ENCODE measurements at regions not wholly inside any gene's neighbourhood (a gene's known extent, or its start where the extent isn't known, plus 50 kb on each side); places are given as distances from the start of the nearest gene placed in this dataset.

DNA sequence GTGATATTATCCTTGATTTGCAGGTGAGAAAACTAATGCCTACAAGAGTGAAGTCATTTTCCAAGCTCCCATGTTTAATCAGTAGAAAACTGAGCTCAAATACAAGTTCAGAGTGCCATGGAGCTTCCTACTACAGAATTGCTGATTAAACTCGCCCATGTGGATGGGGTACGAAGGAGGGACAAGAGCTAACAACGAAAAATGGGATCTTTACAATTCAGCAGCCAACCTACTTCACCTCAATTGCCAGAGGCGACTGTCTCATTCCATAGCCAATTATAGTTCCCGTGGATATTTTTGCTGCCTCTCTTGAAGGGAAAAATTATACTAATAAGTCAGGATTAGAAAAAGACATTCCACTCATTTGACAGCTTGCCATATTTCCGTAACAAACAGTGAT, 1155.1 kb downstream of the OLFM4 start:
- Histone ChIP-seq H3K9ac (ENCODE audit: insufficient read length) (no peak overlapping the region), H3K36me3 (ENCODE audit: insufficient read depth, low read length) (no peaks in the 10 kb centered on the region), H3K9me3 (ENCODE audit: low read depth, low read length) (no peaks in the 10 kb centered on the region), H3K4me3 (no peak overlapping the region), H3K27ac (no peak overlapping the region)
- DNase-seq (ENCODE audit: low read depth, low spot score): no peak
- TF ChIP-seq EZH2 (IDR thresholded peaks at IDR 0.05): no peak
- no peak for TF ChIP-seq FOXP2 (optimal IDR thresholded peaks at IDR 0.05; ENCODE audit: control extremely low read depth, extremely low read length, insufficient read depth)
- TF ChIP-seq POLR2AphosphoS5 (IDR thresholded peaks at IDR 0.05; ENCODE audit: borderline replicate concordance, low read depth, low read length): no peak

DNA sequence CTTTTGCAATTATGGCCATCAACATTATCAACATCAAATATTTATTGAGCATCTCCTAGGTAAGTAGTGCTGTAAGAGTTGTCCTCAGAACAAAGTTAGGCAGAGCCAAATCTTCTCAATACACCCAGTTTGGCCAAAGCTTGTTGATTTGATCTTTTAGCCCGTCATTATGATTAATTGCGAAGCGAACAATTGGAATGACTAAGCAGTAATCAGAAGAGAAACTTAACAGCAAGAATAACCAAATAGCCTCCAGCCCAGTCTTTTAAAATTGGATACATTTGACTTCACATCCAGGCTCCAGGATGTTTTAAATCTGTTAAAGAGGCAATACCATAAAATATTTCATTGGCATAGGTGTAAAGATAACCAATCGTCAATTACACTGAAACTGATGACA, 1156.0 kb downstream of the OLFM4 start:
- TF ChIP-seq POLR2AphosphoS5 (IDR thresholded peaks at IDR 0.05; ENCODE audit: borderline replicate concordance, low read depth, low read length): no peak
- TF ChIP-seq EZH2 (IDR thresholded peaks at IDR 0.05): no peak
- TF ChIP-seq FOXP2 (optimal IDR thresholded peaks at IDR 0.05; ENCODE audit: control extremely low read depth, extremely low read length, insufficient read depth): no peak
- H3K36me3 ChIP-seq (ENCODE audit: insufficient read depth, low read length): no peaks in the 10 kb centered on the region
- H3K9ac ChIP-seq (ENCODE audit: insufficient read length): no peak overlapping the region
- no peak for DNase-seq (ENCODE audit: low read depth, low spot score)
- H3K4me3 ChIP-seq: no peak overlapping the region
- no peak overlapping the region for H3K27ac ChIP-seq
- H3K9me3 ChIP-seq (ENCODE audit: low read depth, low read length): no peaks in the 10 kb centered on the region

- no peak overlapping the region for H3K4me3 ChIP-seq
- H3K9me3 ChIP-seq (ENCODE audit: low read depth, low read length): no peaks in the 10 kb centered on the region
- H3K36me3 ChIP-seq (ENCODE audit: insufficient read depth, low read length): no peaks in the 10 kb centered on the region
- no peak overlapping the region for H3K9ac ChIP-seq (ENCODE audit: insufficient read length)
- TF ChIP-seq EZH2 (IDR thresholded peaks at IDR 0.05) (no peak), FOXP2 (optimal IDR thresholded peaks at IDR 0.05; ENCODE audit: control extremely low read depth, extremely low read length, insufficient read depth) (no peak), POLR2AphosphoS5 (IDR thresholded peaks at IDR 0.05; ENCODE audit: borderline replicate concordance, low read depth, low read length) (no peak)
- H3K27ac ChIP-seq: no peak overlapping the region
- no peak for DNase-seq (ENCODE audit: low read depth, low spot score)
Observed at GRCh38 chr13:54185101-54185500, 1156.5 kb downstream of the OLFM4 start.

DNA sequence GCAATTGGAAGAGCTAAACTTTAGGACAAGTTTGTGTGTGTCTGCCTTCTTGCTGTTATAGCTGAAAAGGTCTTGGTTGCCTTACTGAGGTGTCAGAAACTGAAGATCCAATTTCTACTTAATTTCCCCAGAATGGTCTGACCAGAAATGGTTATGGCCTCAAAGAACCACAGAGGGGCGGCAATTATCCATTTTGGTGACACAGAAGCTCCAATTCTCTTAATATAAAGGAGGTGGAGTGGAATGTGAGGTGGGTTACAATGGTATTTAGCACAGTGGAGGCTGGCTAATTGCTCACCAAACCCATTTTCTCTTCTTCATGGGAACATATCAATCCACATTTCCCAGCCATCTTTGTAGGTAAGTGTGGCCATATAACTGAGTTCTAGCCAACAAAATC, 1157.2 kb downstream of the OLFM4 start:
- no peak for TF ChIP-seq EZH2 (IDR thresholded peaks at IDR 0.05)
- no peak for TF ChIP-seq POLR2AphosphoS5 (IDR thresholded peaks at IDR 0.05; ENCODE audit: borderline replicate concordance, low read depth, low read length)
- TF ChIP-seq FOXP2 (optimal IDR thresholded peaks at IDR 0.05; ENCODE audit: control extremely low read depth, extremely low read length, insufficient read depth): no peak
- no peak for DNase-seq (ENCODE audit: low read depth, low spot score)
- H3K9ac ChIP-seq (ENCODE audit: insufficient read length): no peak overlapping the region

DNA sequence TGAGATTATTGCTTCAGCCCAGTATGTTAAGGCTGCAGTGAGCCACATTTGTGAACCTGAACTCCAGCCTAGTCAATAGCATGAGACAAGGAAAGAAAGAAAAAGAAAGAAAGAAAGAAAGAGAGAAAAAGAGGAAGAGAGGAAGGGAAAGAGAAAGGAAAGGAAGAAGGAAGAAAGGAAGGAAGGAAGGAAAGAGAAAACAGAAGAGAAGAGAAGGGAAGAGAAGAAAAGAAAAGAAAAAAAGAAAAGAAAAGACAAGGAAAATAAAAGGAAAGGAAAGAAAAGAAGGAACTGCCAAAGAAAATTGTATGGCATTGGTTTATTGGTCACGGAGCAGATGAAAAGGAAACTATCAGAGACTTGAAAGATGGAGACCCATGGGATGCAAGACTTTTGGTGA, 1158.8 kb downstream of the OLFM4 start:
- Histone ChIP-seq H3K36me3 (ENCODE audit: insufficient read depth, low read length) (no peaks in the 10 kb centered on the region), H3K9me3 (ENCODE audit: low read depth, low read length) (no peaks in the 10 kb centered on the region), H3K27ac (no peak overlapping the region), H3K4me3 (no peak overlapping the region), H3K9ac (ENCODE audit: insufficient read length) (no peak overlapping the region)
- DNase-seq (ENCODE audit: low read depth, low spot score): no peak
- TF ChIP-seq EZH2 (IDR thresholded peaks at IDR 0.05) (no peak), POLR2AphosphoS5 (IDR thresholded peaks at IDR 0.05; ENCODE audit: borderline replicate concordance, low read depth, low read length) (no peak), FOXP2 (optimal IDR thresholded peaks at IDR 0.05; ENCODE audit: control extremely low read depth, extremely low read length, insufficient read depth) (no peak)

More for the DNA sequence above, 1157.2 kb downstream of the OLFM4 start:
- no peaks in the 10 kb centered on the region for H3K36me3 ChIP-seq (ENCODE audit: insufficient read depth, low read length)
- H3K27ac ChIP-seq: no peak overlapping the region
- no peak overlapping the region for H3K4me3 ChIP-seq
- H3K9me3 ChIP-seq (ENCODE audit: low read depth, low read length): no peaks in the 10 kb centered on the region

DNA sequence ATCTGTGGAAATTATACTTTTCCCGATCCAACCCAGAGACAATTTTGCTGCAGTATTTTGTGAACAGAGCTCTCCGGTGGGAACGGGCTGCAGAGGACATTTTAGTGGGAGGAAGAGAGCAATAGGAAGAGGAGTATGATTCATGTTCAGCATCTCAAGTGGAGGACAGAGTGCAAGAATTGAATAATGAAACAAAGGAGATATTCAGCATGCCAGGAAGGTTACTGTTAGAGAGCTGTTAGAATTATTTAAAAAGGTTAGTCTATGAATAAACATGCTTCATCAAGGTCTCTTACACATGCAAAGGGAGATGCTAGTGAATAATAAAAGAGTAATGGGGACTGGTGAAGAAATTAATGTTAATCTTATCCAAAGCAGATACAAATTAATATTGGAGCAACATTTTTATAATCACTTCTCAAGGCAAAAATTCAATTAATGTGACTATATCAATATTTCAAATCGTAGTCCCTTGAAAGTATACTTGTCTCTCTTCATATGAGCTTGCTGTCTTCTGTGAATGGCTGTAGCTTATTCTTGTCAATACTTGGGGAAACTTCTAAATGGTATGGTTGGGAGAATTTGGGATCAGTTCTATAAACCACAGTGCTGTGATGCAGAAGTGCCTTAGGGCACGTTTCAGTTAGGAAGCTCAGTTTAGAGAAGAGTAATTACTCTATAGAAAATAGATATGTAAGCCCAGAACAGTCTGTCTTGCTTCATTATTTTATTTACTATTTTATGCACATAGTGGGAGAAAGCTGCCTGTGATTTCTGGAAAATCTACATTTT, 1165.8 kb downstream of the OLFM4 start:
- DNase-seq (ENCODE audit: low read depth, low spot score): peak; percentile 28
- Histone ChIP-seq H3K9ac (ENCODE audit: insufficient read length) (no peak overlapping the region), H3K36me3 (ENCODE audit: insufficient read depth, low read length) (no peaks in the 10 kb centered on the region), H3K27ac (no peak overlapping the region), H3K4me3 (no peak overlapping the region), H3K9me3 (ENCODE audit: low read depth, low read length) (no peaks in the 10 kb centered on the region)
- no peak for TF ChIP-seq POLR2AphosphoS5 (IDR thresholded peaks at IDR 0.05; ENCODE audit: borderline replicate concordance, low read depth, low read length)
- no peak for TF ChIP-seq EZH2 (IDR thresholded peaks at IDR 0.05)
- TF ChIP-seq FOXP2 (optimal IDR thresholded peaks at IDR 0.05; ENCODE audit: control extremely low read depth, extremely low read length, insufficient read depth): no peak

- Histone ChIP-seq H3K9ac (ENCODE audit: insufficient read length) (no peak overlapping the region), H3K4me3 (no peak overlapping the region), H3K27ac (no peak overlapping the region), H3K36me3 (ENCODE audit: insufficient read depth, low read length) (no peaks in the 10 kb centered on the region), H3K9me3 (ENCODE audit: low read depth, low read length) (no peaks in the 10 kb centered on the region)
- no peak for DNase-seq (ENCODE audit: low read depth, low spot score)
- TF ChIP-seq FOXP2 (optimal IDR thresholded peaks at IDR 0.05; ENCODE audit: control extremely low read depth, extremely low read length, insufficient read depth) (no peak), EZH2 (IDR thresholded peaks at IDR 0.05) (no peak), POLR2AphosphoS5 (IDR thresholded peaks at IDR 0.05; ENCODE audit: borderline replicate concordance, low read depth, low read length) (no peak)
Observed at GRCh38 chr13:54196684-54197083, 1168.1 kb downstream of the OLFM4 start.

DNA sequence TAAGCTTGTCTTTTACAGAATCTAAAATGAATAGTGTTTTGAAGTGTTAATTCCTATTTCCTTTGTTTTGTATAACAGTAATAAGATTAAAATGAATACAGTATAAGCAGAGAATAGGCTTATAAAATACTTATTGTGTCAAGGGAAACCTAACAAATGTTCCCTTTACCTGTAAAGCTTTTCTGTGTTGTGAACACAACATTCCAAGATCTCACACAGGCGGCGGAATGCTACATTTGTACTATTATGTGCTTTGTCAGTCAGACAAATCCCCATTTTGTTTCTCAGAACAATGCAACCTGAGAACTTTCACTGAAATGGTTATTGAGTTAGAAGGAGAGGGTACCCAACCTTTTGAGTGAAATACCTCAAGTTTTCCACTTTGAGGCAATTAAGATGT, 1170.3 kb downstream of the OLFM4 start:
- H3K36me3 ChIP-seq (ENCODE audit: insufficient read depth, low read length): no peaks in the 10 kb centered on the region
- H3K9ac ChIP-seq (ENCODE audit: insufficient read length): no peak overlapping the region
- no peaks in the 10 kb centered on the region for H3K9me3 ChIP-seq (ENCODE audit: low read depth, low read length)
- TF ChIP-seq POLR2AphosphoS5 (IDR thresholded peaks at IDR 0.05; ENCODE audit: borderline replicate concordance, low read depth, low read length): no peak
- TF ChIP-seq EZH2 (IDR thresholded peaks at IDR 0.05): no peak
- no peak for TF ChIP-seq FOXP2 (optimal IDR thresholded peaks at IDR 0.05; ENCODE audit: control extremely low read depth, extremely low read length, insufficient read depth)
- no peak overlapping the region for H3K27ac ChIP-seq
- no peak for DNase-seq (ENCODE audit: low read depth, low spot score)
- no peak overlapping the region for H3K4me3 ChIP-seq

GRCh38 chr13:54206626-54207025, 1178.0 kb downstream of the OLFM4 start:
- no peak overlapping the region for H3K9ac ChIP-seq (ENCODE audit: insufficient read length)
- TF ChIP-seq EZH2 (IDR thresholded peaks at IDR 0.05): no peak
- TF ChIP-seq POLR2AphosphoS5 (IDR thresholded peaks at IDR 0.05; ENCODE audit: borderline replicate concordance, low read depth, low read length): no peak
- TF ChIP-seq FOXP2 (optimal IDR thresholded peaks at IDR 0.05; ENCODE audit: control extremely low read depth, extremely low read length, insufficient read depth): no peak
- no peak overlapping the region for H3K27ac ChIP-seq
- DNase-seq (ENCODE audit: low read depth, low spot score): no peak
- H3K9me3 ChIP-seq (ENCODE audit: low read depth, low read length): no peaks in the 10 kb centered on the region
- no peaks in the 10 kb centered on the region for H3K36me3 ChIP-seq (ENCODE audit: insufficient read depth, low read length)
- no peak overlapping the region for H3K4me3 ChIP-seq
